HCT116 (cell line): ENCODE measurements at regions not wholly inside any gene's neighbourhood (a gene's known extent, or its start where the extent isn't known, plus 50 kb on each side); places are given as distances from the start of the nearest gene placed in this dataset.

Source experiments
- CEBPB ChIP-seq: IDR thresholded peaks from 2 replicates; pipeline ENCODE4 v1.6.1; 2012; ENCODE audit warnings: low read depth
- CTCF ChIP-seq, 3 experiments: fragments of 200-600 bp in 1 of 3; sonication (generic) in 1 of 3; IDR thresholded peaks in 2 of 3; conservative IDR thresholded peaks in 1 of 3; 2 replicates each; pipeline ENCODE4 v1.5.1; 2012 to 2017; ENCODE audit warnings: low read depth in 2 of 3, low read length in 2 of 3, antibody characterized with exemption in 1 of 3, borderline replicate concordance in 1 of 3, control low read depth in 1 of 3, mild to moderate bottlenecking in 1 of 3, mixed read lengths in 1 of 3, mixed run types in 1 of 3, moderate library complexity in 1 of 3; ENCODE audit not compliant: insufficient read depth in 1 of 3
- EGR1 ChIP-seq: IDR thresholded peaks from 2 replicates; pipeline ENCODE4 v1.6.1; 2012; ENCODE audit warnings: low read depth
- EZH2 ChIP-seq: fragments of 200-600 bp; sonication (generic); IDR thresholded peaks from 2 replicates; pipeline ENCODE4 v1.6.1; 2017; ENCODE audit warnings: antibody characterized with exemption, mixed run types
- EZH2phosphoT487 ChIP-seq: fragments of 200-600 bp; IDR thresholded peaks from 2 replicates; pipeline ENCODE4 v1.6.1; 2018; ENCODE audit warnings: antibody characterized with exemption, borderline replicate concordance
- FOSL1 ChIP-seq: IDR thresholded peaks from 2 replicates; pipeline ENCODE4 v1.6.1; 2012; ENCODE audit warnings: low read depth
- JUND ChIP-seq: IDR thresholded peaks from 2 replicates; pipeline ENCODE4 v1.6.1; 2012
- MAX ChIP-seq: IDR thresholded peaks from 2 replicates; pipeline ENCODE4 v1.6.1; 2012
- POLR2A ChIP-seq: IDR thresholded peaks from 2 replicates; pipeline ENCODE4 v1.7.0; 2011; ENCODE audit warnings: borderline replicate concordance; ENCODE audit not compliant: insufficient read depth, insufficient read length; ENCODE audit errors: extremely low read depth
- POLR2AphosphoS5 ChIP-seq: IDR thresholded peaks from 2 replicates; pipeline ENCODE4 v1.6.1; 2011; ENCODE audit warnings: mild to moderate bottlenecking, low read depth, low read length, moderate library complexity
- REST ChIP-seq: IDR thresholded peaks from 2 replicates; pipeline ENCODE4 v1.6.1; 2012; ENCODE audit warnings: low read depth
- TCF7L2 ChIP-seq: IDR thresholded peaks from 2 replicates; pipeline ENCODE4 v1.7.0; 2011; ENCODE audit warnings: borderline replicate concordance, inconsistent platforms; ENCODE audit not compliant: insufficient read depth, insufficient read length; ENCODE audit errors: extremely low read depth
- YY1 ChIP-seq: IDR thresholded peaks from 2 replicates; pipeline ENCODE4 v1.6.1; 2011; ENCODE audit warnings: low read length, low read depth, moderate library complexity, mild to moderate bottlenecking; ENCODE audit not compliant: insufficient replicate concordance; ENCODE audit errors: extremely low read depth
- ZFX ChIP-seq: fragments of 450-650 bp; IDR thresholded peaks from 2 replicates; pipeline ENCODE4 v1.6.1; 2017

GRCh38 chr2:215644233-215644897 is 208.5 kb upstream of the FN1 start:
- TF ChIP-seq EZH2 (no peak), CTCF (IDR thresholded peaks at IDR 0.05 in 2 of 3, conservative IDR thresholded peaks at IDR 0.05 in 1 of 3; ENCODE audit: borderline replicate concordance in 1 of 3, insufficient read depth in 1 of 3, low read depth in 2 of 3, low read length in 2 of 3) (no peak), POLR2A (no peak), EGR1 (no peak), EZH2phosphoT487 (no peak), CEBPB (no peak), TCF7L2 (no peak), JUND (no peak), ZFX (no peak), YY1 (no peak), FOSL1 (no peak), MAX (no peak), REST (no peak), POLR2AphosphoS5 (no peak)
